ENCODE measurements at regions not wholly inside any gene's neighbourhood (a gene's known extent, or its start where the extent isn't known, plus 50 kb on each side); places are given as distances from the start of the nearest gene placed in this dataset.

- no peaks in the 10 kb centered on the region for H3K36me3 Mint-ChIP-seq (ENCODE audit: low read depth)
- no peak for DNase-seq
- TF ChIP-seq, protein P1, sequence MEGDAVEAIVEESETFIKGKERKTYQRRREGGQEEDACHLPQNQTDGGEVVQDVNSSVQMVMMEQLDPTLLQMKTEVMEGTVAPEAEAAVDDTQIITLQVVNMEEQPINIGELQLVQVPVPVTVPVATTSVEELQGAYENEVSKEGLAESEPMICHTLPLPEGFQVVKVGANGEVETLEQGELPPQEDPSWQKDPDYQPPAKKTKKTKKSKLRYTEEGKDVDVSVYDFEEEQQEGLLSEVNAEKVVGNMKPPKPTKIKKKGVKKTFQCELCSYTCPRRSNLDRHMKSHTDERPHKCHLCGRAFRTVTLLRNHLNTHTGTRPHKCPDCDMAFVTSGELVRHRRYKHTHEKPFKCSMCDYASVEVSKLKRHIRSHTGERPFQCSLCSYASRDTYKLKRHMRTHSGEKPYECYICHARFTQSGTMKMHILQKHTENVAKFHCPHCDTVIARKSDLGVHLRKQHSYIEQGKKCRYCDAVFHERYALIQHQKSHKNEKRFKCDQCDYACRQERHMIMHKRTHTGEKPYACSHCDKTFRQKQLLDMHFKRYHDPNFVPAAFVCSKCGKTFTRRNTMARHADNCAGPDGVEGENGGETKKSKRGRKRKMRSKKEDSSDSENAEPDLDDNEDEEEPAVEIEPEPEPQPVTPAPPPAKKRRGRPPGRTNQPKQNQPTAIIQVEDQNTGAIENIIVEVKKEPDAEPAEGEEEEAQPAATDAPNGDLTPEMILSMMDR (IDR thresholded peaks at IDR 0.05): no peak
- H3K4me1 ChIP-seq (ENCODE audit: insufficient read depth, low read length): peaks cover 2% of the 10 kb centered on the region
- ATAC-seq (ENCODE audit: poor library complexity): no peak
- no peaks in the 10 kb centered on the region for H3K27me3 Mint-ChIP-seq
- no peaks in the 10 kb centered on the region for H3K9me3 Mint-ChIP-seq
- H3K4me1 Mint-ChIP-seq (ENCODE audit: low read depth): no peaks in the 10 kb centered on the region
- peaks cover 0 to 16% of the 10 kb centered on the region in 2 experiments for H3K9me3 ChIP-seq (ENCODE audit: control insufficient read depth in 1 of 2, insufficient read depth in 1 of 2, low read length in 2 of 2)
- no peak overlapping the region for H3K27ac Mint-ChIP-seq
- no peak overlapping the region for H3K4me3 ChIP-seq (ENCODE audit: low read length)
- H3K27ac ChIP-seq (ENCODE audit: low read depth in 1 of 2, low read length in 2 of 2): no peak overlapping the region
- ChIA-PET POLR2A (no interaction called here), CTCF (no interaction called here)
- intact Hi-C loops (cut with DNase I, micrococcal nuclease): no loop called here
- no peaks in the 10 kb centered on the region for H3K36me3 ChIP-seq (ENCODE audit: insufficient read depth, low read length)
- H3K27me3 ChIP-seq (ENCODE audit: control insufficient read depth in 1 of 2, insufficient read depth in 2 of 2, low read length in 2 of 2): no peaks in the 10 kb centered on the region
- no peak overlapping the region for H3K4me3 Mint-ChIP-seq
Measured at GRCh38 chr14:104366931-104367865, 212.4 kb upstream of the C14orf180 start.

GRCh38 chr14:104367866-104368750 is 211.5 kb upstream of the C14orf180 start:
- intact Hi-C loops (cut with DNase I, micrococcal nuclease): no loop called here
- Histone ChIP-seq H3K27ac (ENCODE audit: low read depth in 1 of 2, low read length in 2 of 2) (no peak overlapping the region), H3K9me3 (ENCODE audit: control insufficient read depth in 1 of 2, insufficient read depth in 1 of 2, low read length in 2 of 2) (peaks cover 0 to 16% of the 10 kb centered on the region in 2 experiments), H3K36me3 (ENCODE audit: insufficient read depth, low read length) (no peaks in the 10 kb centered on the region), H3K4me1 (ENCODE audit: insufficient read depth, low read length) (peaks cover 11% of the 10 kb centered on the region), H3K27me3 (ENCODE audit: control insufficient read depth in 1 of 2, insufficient read depth in 2 of 2, low read length in 2 of 2) (no peaks in the 10 kb centered on the region), H3K4me3 (ENCODE audit: low read length) (no peak overlapping the region)
- Mint-ChIP-seq H3K9me3 (no peaks in the 10 kb centered on the region), H3K27me3 (no peaks in the 10 kb centered on the region), H3K36me3 (ENCODE audit: low read depth) (no peaks in the 10 kb centered on the region), H3K4me1 (ENCODE audit: low read depth) (no peaks in the 10 kb centered on the region), H3K4me3 (no peak overlapping the region), H3K27ac (no peak overlapping the region)
- ATAC-seq (ENCODE audit: poor library complexity) (no peak), DNase-seq (no peak)
- TF ChIP-seq, protein P1 (IDR thresholded peaks at IDR 0.05): no peak
- ChIA-PET CTCF (no interaction called here), POLR2A (no interaction called here)

GRCh38 chr14:104368751-104369100 is 210.8 kb upstream of the C14orf180 start:
- Mint-ChIP-seq H3K27ac (no peak overlapping the region), H3K4me3 (no peak overlapping the region), H3K27me3 (no peaks in the 10 kb centered on the region), H3K36me3 (ENCODE audit: low read depth) (no peaks in the 10 kb centered on the region), H3K9me3 (no peaks in the 10 kb centered on the region), H3K4me1 (ENCODE audit: low read depth) (no peaks in the 10 kb centered on the region)
- no peak for ATAC-seq (ENCODE audit: poor library complexity)
- TF ChIP-seq, protein P1 (IDR thresholded peaks at IDR 0.05): no peak
- no peak overlapping the region for H3K27ac ChIP-seq (ENCODE audit: low read depth in 1 of 2, low read length in 2 of 2)
- no peak overlapping the region for H3K4me3 ChIP-seq (ENCODE audit: low read length)
- H3K36me3 ChIP-seq (ENCODE audit: insufficient read depth, low read length): no peaks in the 10 kb centered on the region
- H3K4me1 ChIP-seq (ENCODE audit: insufficient read depth, low read length): peaks cover 12% of the 10 kb centered on the region
- no peak for DNase-seq
- POLR2A ChIA-PET: no interaction called here
- intact Hi-C loops (cut with DNase I, micrococcal nuclease): no loop called here
- no peaks in the 10 kb centered on the region for H3K27me3 ChIP-seq (ENCODE audit: control insufficient read depth in 1 of 2, insufficient read depth in 2 of 2, low read length in 2 of 2)
- peaks cover 0 to 16% of the 10 kb centered on the region in 2 experiments for H3K9me3 ChIP-seq (ENCODE audit: control insufficient read depth in 1 of 2, insufficient read depth in 1 of 2, low read length in 2 of 2)
- CTCF ChIA-PET: no interaction called here
